Activated B cell treated with CpG ODN at 0.5 μM for 24 hours (primary cell): ENCODE measurements at regions not wholly inside any gene's neighbourhood (a gene's known extent, or its start where the extent isn't known, plus 50 kb on each side); places are given as distances from the start of the nearest gene placed in this dataset.

Experiments used
- ATAC-seq: fragments of 200-7000 bp; cut with Tn5 transposase; one replicate; pipeline ENCODE4 v1.10.0; 2021; ENCODE audit warnings: low read depth, mild to moderate bottlenecking, moderate library complexity
- CTCF ChIA-PET: fragments of 350-600 bp; sonication (Branson Sonifier 250); formaldehyde crosslinking; loops from one replicate; lab custom pipeline; 2021; ENCODE audit warnings: antibody characterized with exemption; lab: Charles Lee
- POLR2A ChIA-PET: fragments of 350-600 bp; sonication (Branson Sonifier 250); formaldehyde crosslinking; loops from one replicate; lab custom pipeline; 2021; ENCODE audit warnings: antibody characterized with exemption; lab: Charles Lee
- DNase-seq: peaks from one replicate; pipeline ENCODE4 v3.0.0; 2022
- H3K27ac Mint-ChIP-seq: one replicate; pipeline ENCODE4 v1.8.0; 2020; ENCODE audit warnings: mixed read lengths
- H3K27me3 Mint-ChIP-seq: one replicate; pipeline ENCODE4 v1.8.0; 2021; ENCODE audit warnings: mixed read lengths
- H3K36me3 Mint-ChIP-seq: one replicate; pipeline ENCODE4 v1.8.0; 2021; ENCODE audit warnings: low read depth, mixed read lengths
- H3K4me1 Mint-ChIP-seq: one replicate; pipeline ENCODE4 v1.8.0; 2021; ENCODE audit warnings: mixed read lengths
- H3K4me3 Mint-ChIP-seq: one replicate; pipeline ENCODE4 v1.8.0; 2020; ENCODE audit warnings: mild to moderate bottlenecking, mixed read lengths
- H3K9me3 Mint-ChIP-seq: one replicate; pipeline ENCODE4 v1.8.0; 2020; ENCODE audit warnings: mixed read lengths
- CTCF ChIP-seq: fragments of 200-600 bp; IDR thresholded peaks from one replicate; pipeline ENCODE4 v1.8.0; 2022; ENCODE audit warnings: antibody characterized with exemption, mild to moderate bottlenecking
- intact Hi-C: fragments of 100-400 bp; cut with micrococcal nuclease; formaldehyde crosslinking; loops from one replicate; pipeline ENCODE4 v1.15.1; 2024

DNA sequence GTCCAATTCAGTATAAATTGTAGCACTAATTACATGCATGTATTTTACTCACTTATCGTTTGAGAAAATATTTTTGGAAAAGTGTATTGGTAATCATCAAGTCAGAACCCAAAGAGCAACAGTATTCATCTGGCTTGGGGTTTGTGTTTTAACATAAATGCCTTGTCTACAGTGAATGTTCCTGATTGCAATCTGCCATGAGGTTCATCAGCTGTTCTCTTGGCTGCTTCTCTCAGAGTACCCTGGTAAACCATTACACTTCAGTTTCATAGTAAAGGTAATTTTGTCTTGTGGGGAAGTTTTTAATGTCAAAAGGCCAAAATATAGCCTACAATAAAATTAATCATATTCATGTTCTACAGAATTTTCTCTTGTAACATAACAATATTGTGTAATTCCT, 150.3 kb downstream of the IFI44 start:
- H3K4me3 Mint-ChIP-seq, result no peak overlapping the region
- no peak overlapping the region for H3K27ac Mint-ChIP-seq
- ATAC-seq, result no peak
- ChIA-PET CTCF (no interaction called here), POLR2A (no interaction called here)
- H3K27me3 Mint-ChIP-seq, result no peaks in the 10 kb centered on the region
- H3K9me3 Mint-ChIP-seq, result no peaks in the 10 kb centered on the region
- no peaks in the 10 kb centered on the region for H3K36me3 Mint-ChIP-seq
- intact Hi-C loops, result no loop called here
- H3K4me1 Mint-ChIP-seq, result no peaks in the 10 kb centered on the region
- TF ChIP-seq CTCF, result no peak
- no peak for DNase-seq

DNA sequence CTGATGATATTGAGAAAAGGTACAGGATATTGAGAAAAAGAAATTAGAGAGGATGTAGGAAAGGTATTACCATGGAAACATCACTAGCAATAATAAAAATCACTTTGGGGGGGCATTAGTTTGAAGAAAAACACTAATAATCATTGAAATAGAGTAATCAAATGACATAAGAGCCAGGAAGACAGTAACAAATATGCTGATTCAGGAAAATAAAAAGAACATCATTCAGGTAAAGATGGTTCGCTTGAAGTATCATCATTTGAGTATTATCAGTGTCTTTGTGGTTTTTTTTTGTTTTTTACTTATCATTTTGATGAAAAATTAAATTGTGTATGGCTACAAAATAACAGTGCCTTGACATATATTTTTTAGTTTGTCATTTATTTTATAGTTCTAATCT, 164.5 kb downstream of the IFI44 start:
- intact Hi-C loops, result no loop called here
- TF ChIP-seq CTCF, result no peak
- Mint-ChIP-seq H3K27ac (no peak overlapping the region), H3K9me3 (no peaks in the 10 kb centered on the region), H3K4me1 (no peaks in the 10 kb centered on the region), H3K4me3 (no peak overlapping the region), H3K27me3 (no peaks in the 10 kb centered on the region), H3K36me3 (no peaks in the 10 kb centered on the region)
- ATAC-seq (no peak), DNase-seq (no peak)
- ChIA-PET POLR2A (no interaction called here), CTCF (no interaction called here)

GRCh38 chr1:78825561-78825960, 175.9 kb downstream of the IFI44 start:
- ATAC-seq, result no peak
- Mint-ChIP-seq H3K36me3 (no peaks in the 10 kb centered on the region), H3K27me3 (no peaks in the 10 kb centered on the region), H3K4me1 (no peaks in the 10 kb centered on the region), H3K27ac (no peak overlapping the region), H3K4me3 (no peak overlapping the region), H3K9me3 (peaks cover 2% of the 10 kb centered on the region)
- no peak for DNase-seq
- no peak for TF ChIP-seq CTCF
- intact Hi-C loops, result no loop called here
- ChIA-PET POLR2A (no interaction called here), CTCF (no interaction called here)

GRCh38 chr1:78829644-78830043, 176.9 kb downstream of the ADGRL4 start:
- Mint-ChIP-seq H3K36me3 (no peaks in the 10 kb centered on the region), H3K27me3 (no peaks in the 10 kb centered on the region), H3K9me3 (no peaks in the 10 kb centered on the region), H3K4me3 (no peak overlapping the region), H3K4me1 (no peaks in the 10 kb centered on the region), H3K27ac (no peak overlapping the region)
- CTCF ChIA-PET, result no interaction called here
- POLR2A ChIA-PET, result no interaction called here
- ATAC-seq, result no peak
- no peak for DNase-seq
- no peak for TF ChIP-seq CTCF
- intact Hi-C loops, result no loop called here

DNA sequence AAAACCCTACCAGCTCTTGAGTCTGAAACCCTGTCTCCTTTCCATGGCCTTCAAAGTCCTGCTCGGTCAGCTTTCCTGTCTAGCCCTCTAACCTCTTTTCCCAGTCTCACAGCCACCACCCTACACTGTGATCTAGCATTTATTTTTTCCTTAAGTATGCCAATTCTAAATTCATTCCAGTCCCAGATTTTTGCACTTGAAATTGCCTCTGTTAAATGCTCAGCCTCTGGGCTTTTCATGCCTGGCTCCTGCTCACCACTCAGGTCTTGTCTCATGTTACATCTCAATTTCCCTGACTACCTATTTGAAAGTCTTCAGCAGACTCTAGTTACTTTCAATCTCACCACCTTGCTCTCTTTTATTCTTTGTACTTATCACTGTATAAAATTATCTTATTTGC, 176.2 kb downstream of the ADGRL4 start:
- Mint-ChIP-seq H3K36me3 (no peaks in the 10 kb centered on the region), H3K4me1 (no peaks in the 10 kb centered on the region), H3K4me3 (no peak overlapping the region), H3K27ac (no peak overlapping the region), H3K9me3 (no peaks in the 10 kb centered on the region), H3K27me3 (no peaks in the 10 kb centered on the region)
- ATAC-seq, result no peak
- ChIA-PET POLR2A (no interaction called here), CTCF (no interaction called here)
- intact Hi-C loops, result no loop called here
- no peak for TF ChIP-seq CTCF
- no peak for DNase-seq
